CD4-positive, alpha-beta memory T cell (primary cell): ENCODE measurements at regions not wholly inside any gene's neighbourhood (a gene's known extent, or its start where the extent isn't known, plus 50 kb on each side); places are given as distances from the start of the nearest gene placed in this dataset.

Source experiments
- CTCF ChIA-PET: fragments of 350-600 bp; sonication (Branson Sonifier 250); formaldehyde crosslinking; loops from one replicate; lab custom pipeline; 2021; ENCODE audit warnings: inconsistent platforms; ENCODE audit not compliant: partially characterized antibody; lab: Charles Lee
- POLR2A ChIA-PET: fragments of 350-600 bp; sonication (Branson Sonifier 250); formaldehyde crosslinking; loops from one replicate; lab custom pipeline; 2021; ENCODE audit not compliant: partially characterized antibody; lab: Charles Lee
- DNase-seq, 5 donors: peaks; one replicate each; pipeline versions ENCODE4 v3.0.0 to v3.0.0-alpha.2; 2020 to 2022; ENCODE audit warnings: mixed read lengths in 1 of 5
- H3K27ac ChIP-seq: one replicate; pipeline ENCODE4 v1.7.0; 2013; ENCODE audit warnings: low read depth, low read length
- H3K27me3 ChIP-seq: 2 replicates; pipeline ENCODE4 v1.7.0; 2013; ENCODE audit warnings: mild to moderate bottlenecking, low read length, moderate library complexity; ENCODE audit not compliant: insufficient read depth
- H3K36me3 ChIP-seq: 2 replicates; pipeline ENCODE4 v1.7.0; 2013; ENCODE audit warnings: mild to moderate bottlenecking, low read length, moderate library complexity; ENCODE audit not compliant: insufficient read depth
- H3K4me1 ChIP-seq: 2 replicates; pipeline ENCODE4 v1.7.0; 2013; ENCODE audit warnings: mild to moderate bottlenecking, low read length, moderate library complexity; ENCODE audit not compliant: insufficient read depth
- H3K4me3 ChIP-seq, 2 donors: one replicate each; pipeline ENCODE4 v1.7.0; 2013; ENCODE audit warnings: low read length in 2 of 2, mild to moderate bottlenecking in 1 of 2
- H3K9me3 ChIP-seq, 2 donors: one replicate each; pipeline ENCODE4 v1.7.0; 2013; ENCODE audit warnings: low read length in 2 of 2, control low read depth in 1 of 2; ENCODE audit not compliant: control insufficient read depth in 1 of 2
- H3K27ac Mint-ChIP-seq, 7 donors: one replicate each; pipeline ENCODE4 v1.8.0; 2020 to 2021; ENCODE audit warnings: mixed read lengths in 7 of 7, mild to moderate bottlenecking in 6 of 7, inconsistent platforms in 3 of 7, moderate library complexity in 3 of 7
- H3K27me3 Mint-ChIP-seq, 2 donors: one replicate each; pipeline ENCODE4 v1.8.0; 2020 to 2021; ENCODE audit warnings: mixed read lengths in 2 of 2
- H3K36me3 Mint-ChIP-seq, 2 donors: one replicate each; pipeline ENCODE4 v1.8.0; 2020 to 2021; ENCODE audit warnings: mixed read lengths in 2 of 2, inconsistent platforms in 1 of 2, mild to moderate bottlenecking in 1 of 2
- H3K4me1 Mint-ChIP-seq, 4 donors: one replicate each; pipeline ENCODE4 v1.8.0; 2020 to 2021; ENCODE audit warnings: mixed read lengths in 4 of 4, mild to moderate bottlenecking in 1 of 4
- H3K4me3 Mint-ChIP-seq, 8 donors: one replicate each; pipeline ENCODE4 v1.8.0; 2020 to 2021; ENCODE audit warnings: mixed read lengths in 8 of 8, mild to moderate bottlenecking in 7 of 8, moderate library complexity in 6 of 8, inconsistent platforms in 3 of 8
- H3K9me3 Mint-ChIP-seq, 8 donors: one replicate each; pipeline ENCODE4 v1.8.0; 2020 to 2021; ENCODE audit warnings: mixed read lengths in 8 of 8, mild to moderate bottlenecking in 5 of 8, inconsistent platforms in 3 of 8, moderate library complexity in 1 of 8
- intact Hi-C: fragments of 100-400 bp; cut with micrococcal nuclease; formaldehyde crosslinking; loops from one replicate; pipeline ENCODE4 v1.15.1; 2023

DNA sequence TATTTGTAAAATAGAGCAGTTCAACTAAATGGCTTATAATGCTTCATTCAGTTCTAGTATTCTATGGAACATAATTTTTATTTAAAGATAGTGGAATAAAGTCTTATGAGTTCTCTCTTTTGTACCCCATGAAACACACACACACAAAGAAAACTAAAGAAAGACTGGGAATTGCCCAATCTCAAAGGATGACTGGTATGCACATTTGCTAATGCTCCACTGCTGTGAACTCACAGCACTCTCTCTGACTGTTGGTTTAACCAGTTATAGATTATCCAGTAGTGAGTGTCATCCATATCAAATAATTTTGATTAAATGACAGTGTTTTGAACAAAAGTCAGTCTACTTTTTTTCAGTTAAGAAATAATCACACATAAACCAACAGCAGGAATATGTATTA, 1082.4 kb upstream of the B3GALT2 start:
- no peaks in the 10 kb centered on the region for H3K4me1 ChIP-seq
- Mint-ChIP-seq H3K4me1 (peaks cover 0 to 8% (median under 1%) of the 10 kb centered on the region in 4 donors), H3K4me3 (no peak overlapping the region), H3K9me3 (peaks cover 0 to 8% (median 5%) of the 10 kb centered on the region in 8 donors), H3K27ac (no peak overlapping the region), H3K27me3 (no peaks in the 10 kb centered on the region), H3K36me3 (peaks cover 7 to 34% of the 10 kb centered on the region in 2 donors)
- DNase-seq: no peak
- H3K27ac ChIP-seq: no peak overlapping the region
- no peaks in the 10 kb centered on the region for H3K36me3 ChIP-seq
- no peaks in the 10 kb centered on the region for H3K27me3 ChIP-seq
- ChIA-PET CTCF (no interaction called here), POLR2A (no interaction called here)
- intact Hi-C loops: no loop called here
- no peak overlapping the region for H3K4me3 ChIP-seq
- H3K9me3 ChIP-seq: no peaks in the 10 kb centered on the region

- Mint-ChIP-seq H3K4me1 (peaks cover 0 to 8% (median under 1%) of the 10 kb centered on the region in 4 donors), H3K9me3 (peaks cover 4 to 17% (median 9%) of the 10 kb centered on the region in 8 donors), H3K27ac (no peak overlapping the region), H3K4me3 (no peak overlapping the region), H3K36me3 (peaks cover 13 to 48% of the 10 kb centered on the region in 2 donors), H3K27me3 (no peaks in the 10 kb centered on the region)
- H3K9me3 ChIP-seq: no peaks in the 10 kb centered on the region
- ChIA-PET CTCF (no interaction called here), POLR2A (no interaction called here)
- no peak for DNase-seq
- intact Hi-C loops: no loop called here
- H3K4me1 ChIP-seq: no peaks in the 10 kb centered on the region
- H3K27ac ChIP-seq: no peak overlapping the region
- no peaks in the 10 kb centered on the region for H3K27me3 ChIP-seq
- no peaks in the 10 kb centered on the region for H3K36me3 ChIP-seq
- H3K4me3 ChIP-seq: no peak overlapping the region
Measured at GRCh38 chr1:194267021-194267420, 1080.6 kb upstream of the B3GALT2 start.

- no peak overlapping the region for H3K27ac ChIP-seq
- no peaks in the 10 kb centered on the region for H3K9me3 ChIP-seq
- CTCF ChIA-PET: no interaction called here
- Mint-ChIP-seq H3K27me3 (no peaks in the 10 kb centered on the region), H3K4me1 (peaks cover 0 to 5% (median under 1%) of the 10 kb centered on the region in 4 donors), H3K36me3 (no peaks in the 10 kb centered on the region), H3K27ac (no peak overlapping the region), H3K9me3 (no peaks in the 10 kb centered on the region), H3K4me3 (no peak overlapping the region)
- no peaks in the 10 kb centered on the region for H3K4me1 ChIP-seq
- H3K27me3 ChIP-seq: no peaks in the 10 kb centered on the region
- intact Hi-C loops: no loop called here
- POLR2A ChIA-PET: no interaction called here
- no peak for DNase-seq
- no peaks in the 10 kb centered on the region for H3K36me3 ChIP-seq
- no peak overlapping the region for H3K4me3 ChIP-seq
Measured at GRCh38 chr1:194256010-194256409, 1069.6 kb upstream of the B3GALT2 start.

DNA sequence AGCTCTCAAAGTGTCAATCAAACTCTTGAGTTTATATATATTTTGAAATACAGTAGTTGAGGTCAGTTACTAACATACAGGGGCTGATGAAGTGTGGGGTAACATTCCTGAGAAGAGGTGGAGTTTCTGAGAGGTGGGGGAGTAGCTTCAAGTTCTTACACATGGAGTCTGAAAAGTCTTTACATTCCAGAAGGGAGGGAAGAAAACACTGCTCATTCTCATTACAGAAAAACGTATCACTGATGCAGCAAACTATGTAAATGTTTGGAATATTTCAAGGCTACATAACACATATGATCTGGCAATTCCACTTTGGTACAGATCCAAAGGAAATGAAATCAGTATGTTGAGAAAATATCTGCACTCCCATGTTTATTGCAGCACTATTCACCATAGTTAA, 1065.8 kb upstream of the B3GALT2 start:
- Histone ChIP-seq H3K27ac (no peak overlapping the region), H3K9me3 (no peaks in the 10 kb centered on the region), H3K36me3 (no peaks in the 10 kb centered on the region), H3K27me3 (no peaks in the 10 kb centered on the region), H3K4me1 (no peaks in the 10 kb centered on the region), H3K4me3 (no peak overlapping the region)
- no peak overlapping the region for H3K27ac Mint-ChIP-seq
- CTCF ChIA-PET: no interaction called here
- intact Hi-C loops: no loop called here
- peaks cover 0 to 6% of the 10 kb centered on the region in 2 donors for H3K36me3 Mint-ChIP-seq
- peaks cover 0 to 2% (median 0%) of the 10 kb centered on the region in 8 donors for H3K9me3 Mint-ChIP-seq
- H3K27me3 Mint-ChIP-seq: no peaks in the 10 kb centered on the region
- DNase-seq: no peak
- H3K4me3 Mint-ChIP-seq: no peak overlapping the region
- POLR2A ChIA-PET: no interaction called here
- H3K4me1 Mint-ChIP-seq: peaks cover 0 to 9% (median 2%) of the 10 kb centered on the region in 4 donors

GRCh38 chr1:194241215-194241614, 1054.8 kb upstream of the B3GALT2 start:
- Histone ChIP-seq H3K4me3 (no peak overlapping the region), H3K9me3 (no peaks in the 10 kb centered on the region), H3K4me1 (no peaks in the 10 kb centered on the region), H3K36me3 (no peaks in the 10 kb centered on the region), H3K27ac (no peak overlapping the region), H3K27me3 (no peaks in the 10 kb centered on the region)
- POLR2A ChIA-PET: no interaction called here
- CTCF ChIA-PET: interaction anchor here (0.9 kb wide), 1 partner anchor 12 kb away, joined by 3 read pairs; no protein-coding TSS in a partner anchor
- intact Hi-C loops: loop anchor here (5.0 kb wide), 1 partner anchor 36 kb away; no protein-coding TSS in a partner anchor
- H3K27me3 Mint-ChIP-seq: no peaks in the 10 kb centered on the region
- no peaks in the 10 kb centered on the region for H3K9me3 Mint-ChIP-seq
- DNase-seq: no peak
- H3K27ac Mint-ChIP-seq: no peak overlapping the region
- H3K4me1 Mint-ChIP-seq: peaks cover 3 to 11% (median 6%) of the 10 kb centered on the region in 4 donors
- no peaks in the 10 kb centered on the region for H3K36me3 Mint-ChIP-seq
- H3K4me3 Mint-ChIP-seq: no peak overlapping the region

DNA sequence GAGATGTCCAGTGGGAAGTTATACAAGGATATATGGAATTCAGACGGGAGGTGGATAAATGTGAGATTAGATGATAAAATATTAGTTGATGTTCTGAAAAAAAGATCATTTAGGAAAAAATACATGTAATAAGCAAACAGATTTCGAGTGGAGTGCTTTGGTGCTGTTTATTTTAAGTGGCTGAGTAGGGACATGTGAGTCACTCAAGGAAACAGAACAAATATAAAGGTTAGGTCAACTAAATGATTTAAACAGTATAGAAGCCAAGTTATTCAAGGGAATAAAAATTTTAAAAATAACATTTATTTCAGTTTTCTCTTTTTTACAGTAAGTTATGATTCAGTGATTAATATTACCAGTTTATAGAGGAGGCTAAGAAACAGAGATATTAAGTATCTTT, 1046.7 kb upstream of the B3GALT2 start:
- CTCF ChIA-PET: no interaction called here
- H3K27ac Mint-ChIP-seq: no peak overlapping the region
- peaks cover 0 to 9% (median 2%) of the 10 kb centered on the region in 4 donors for H3K4me1 Mint-ChIP-seq
- H3K4me3 Mint-ChIP-seq: no peak overlapping the region
- POLR2A ChIA-PET: no interaction called here
- H3K36me3 ChIP-seq: no peaks in the 10 kb centered on the region
- H3K4me1 ChIP-seq: no peaks in the 10 kb centered on the region
- no peaks in the 10 kb centered on the region for H3K27me3 Mint-ChIP-seq
- H3K9me3 Mint-ChIP-seq: no peaks in the 10 kb centered on the region
- no peak for DNase-seq
- no peaks in the 10 kb centered on the region for H3K9me3 ChIP-seq
- no peak overlapping the region for H3K4me3 ChIP-seq
- no peaks in the 10 kb centered on the region for H3K27me3 ChIP-seq
- intact Hi-C loops: loop anchor here (10.0 kb wide), 1 partner anchor 48 kb away; no protein-coding TSS in a partner anchor
- no peak overlapping the region for H3K27ac ChIP-seq
- peaks cover 0 to 1% of the 10 kb centered on the region in 2 donors for H3K36me3 Mint-ChIP-seq

DNA sequence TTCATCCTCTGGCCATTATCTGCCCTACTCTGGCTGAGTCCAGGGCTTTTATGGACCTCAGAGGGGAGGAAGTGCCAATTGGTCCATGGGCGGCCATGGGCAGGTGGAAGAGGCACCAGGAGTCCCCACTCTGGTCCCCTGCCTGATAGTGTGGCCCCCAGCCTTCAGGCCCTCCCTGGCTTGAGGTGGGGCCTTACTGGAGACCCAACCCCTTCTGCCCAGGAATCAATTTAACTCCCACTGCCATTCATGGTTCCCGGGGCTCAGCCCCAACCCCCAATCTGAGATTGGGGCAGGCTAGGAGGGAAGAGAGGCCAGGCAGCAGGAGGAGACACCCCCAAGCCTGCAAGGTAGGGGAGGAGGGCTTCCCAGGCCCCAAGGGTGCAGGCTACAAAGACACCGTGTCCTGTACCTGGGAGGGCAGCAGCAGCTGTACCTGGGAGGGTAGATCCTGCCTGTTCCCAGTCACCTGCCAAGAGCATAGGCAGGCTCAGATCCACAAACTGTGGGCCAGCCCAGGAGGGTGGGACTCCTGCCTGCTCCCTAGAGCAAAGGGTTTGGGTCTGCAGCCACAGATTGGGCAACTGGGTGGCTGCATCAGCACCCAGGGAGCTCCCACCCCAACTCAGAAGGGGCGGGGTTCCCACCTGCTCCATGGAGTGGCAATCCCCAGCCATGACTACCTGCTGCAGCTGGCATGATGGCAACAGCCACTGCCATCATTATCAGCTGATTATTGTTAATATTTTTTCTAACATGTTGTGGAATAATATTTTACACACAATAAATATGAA, 1044.1 kb upstream of the B3GALT2 start:
- Histone ChIP-seq H3K27ac (no peak overlapping the region), H3K4me3 (no peak overlapping the region), H3K4me1 (peaks cover 8% of the 10 kb centered on the region), H3K9me3 (no peaks in the 10 kb centered on the region), H3K36me3 (no peaks in the 10 kb centered on the region), H3K27me3 (no peaks in the 10 kb centered on the region)
- intact Hi-C loops: loop anchor here (10.0 kb wide), 1 partner anchor 46 kb away; no protein-coding TSS in a partner anchor
- Mint-ChIP-seq H3K9me3 (no peaks in the 10 kb centered on the region), H3K27me3 (no peaks in the 10 kb centered on the region), H3K36me3 (peaks cover 0 to 1% of the 10 kb centered on the region in 2 donors), H3K27ac (no peak overlapping the region), H3K4me1 (peaks cover 13 to 16% (median 15%) of the 10 kb centered on the region in 4 donors), H3K4me3 (no peak overlapping the region)
- no peak for DNase-seq
- POLR2A ChIA-PET: no interaction called here
- CTCF ChIA-PET: no interaction called here
